SK-N-SH (cell line): ENCODE measurements at regions not wholly inside any gene's neighbourhood (a gene's known extent, or its start where the extent isn't known, plus 50 kb on each side); places are given as distances from the start of the nearest gene placed in this dataset.

Experiments used
- EP300 ChIP-seq, 2 experiments: IDR thresholded peaks; 2 replicates each; pipeline versions ENCODE4 v1.4.0 to v1.6.1; 2012; ENCODE audit warnings: borderline replicate concordance in 1 of 2, low read depth in 1 of 2, low read length in 1 of 2
- EZH2phosphoT487 ChIP-seq: fragments of 200-600 bp; sonication (generic); IDR thresholded peaks from 2 replicates; pipeline ENCODE4 v1.6.1; 2017; ENCODE audit warnings: low read depth, mixed run types, mild to moderate bottlenecking, antibody characterized with exemption, moderate library complexity, borderline replicate concordance
- FOXJ3 ChIP-seq: sonication (generic); formaldehyde crosslinking; IDR thresholded peaks from 2 replicates; pipeline ENCODE4 v1.5.1; 2020; ENCODE audit warnings: mild to moderate bottlenecking, missing genetic modification reagents
- GABPA ChIP-seq: IDR thresholded peaks from 2 replicates; pipeline ENCODE4 v1.4.0; 2012; ENCODE audit warnings: low read depth, mild to moderate bottlenecking
- NFIC ChIP-seq: IDR thresholded peaks from 2 replicates; pipeline ENCODE4 v1.4.0; 2012; ENCODE audit warnings: borderline replicate concordance
- POLR2AphosphoS5 ChIP-seq: IDR thresholded peaks from 2 replicates; pipeline ENCODE4 v1.6.1; 2012; ENCODE audit warnings: low read depth, low read length
- RCOR1 ChIP-seq: fragments of 150-350 bp; IDR thresholded peaks from 2 replicates; pipeline ENCODE4 v1.6.1; 2017; ENCODE audit warnings: antibody characterized with exemption, low read length
- REST ChIP-seq: IDR thresholded peaks from 2 replicates; pipeline ENCODE4 v1.6.1; 2012; ENCODE audit warnings: mild to moderate bottlenecking, low read depth, low read length, moderate library complexity
- TAF1 ChIP-seq: IDR thresholded peaks from 2 replicates; pipeline ENCODE4 v1.6.1; 2012; ENCODE audit warnings: low read depth, mild to moderate bottlenecking, low read length, moderate library complexity, borderline replicate concordance
- TEAD4 ChIP-seq: IDR thresholded peaks from 2 replicates; pipeline ENCODE4 v1.4.0; 2012; ENCODE audit warnings: mild to moderate bottlenecking, borderline replicate concordance; ENCODE audit not compliant: insufficient read depth
- USF1 ChIP-seq: IDR thresholded peaks from 2 replicates; pipeline ENCODE4 v1.4.0; 2012; ENCODE audit warnings: low read depth, borderline replicate concordance
- TF ChIP-seq, protein P1 (sequence below): fragments of 200-600 bp; sonication (generic); IDR thresholded peaks from 2 replicates; pipeline ENCODE4 v1.6.1; 2017; ENCODE audit warnings: antibody characterized with exemption, mild to moderate bottlenecking, moderate library complexity
- TF ChIP-seq, protein P2 (sequence below): IDR thresholded peaks from 2 replicates; pipeline ENCODE4 v1.4.0; 2012; ENCODE audit warnings: low read depth
- TF ChIP-seq, protein P3 (sequence below): fragments of 150-350 bp; IDR thresholded peaks from 2 replicates; pipeline ENCODE4 v1.6.1; 2017; ENCODE audit warnings: antibody characterized with exemption, low read length, low read depth, borderline replicate concordance

GRCh38 chr18:38923540-38923939, 1357.9 kb upstream of the CELF4 start:
- TF ChIP-seq FOXJ3 (no peak), REST (no peak), POLR2AphosphoS5 (no peak), RCOR1 (no peak), TAF1 (no peak), NFIC (no peak), TEAD4 (no peak), USF1 (no peak), GABPA (no peak), EP300 (IDR thresholded peaks at IDR 0.05; ENCODE audit: borderline replicate concordance in 1 of 2, low read depth in 1 of 2, low read length in 1 of 2) (no peak), EZH2phosphoT487 (no peak)
- TF ChIP-seq, protein P1, sequence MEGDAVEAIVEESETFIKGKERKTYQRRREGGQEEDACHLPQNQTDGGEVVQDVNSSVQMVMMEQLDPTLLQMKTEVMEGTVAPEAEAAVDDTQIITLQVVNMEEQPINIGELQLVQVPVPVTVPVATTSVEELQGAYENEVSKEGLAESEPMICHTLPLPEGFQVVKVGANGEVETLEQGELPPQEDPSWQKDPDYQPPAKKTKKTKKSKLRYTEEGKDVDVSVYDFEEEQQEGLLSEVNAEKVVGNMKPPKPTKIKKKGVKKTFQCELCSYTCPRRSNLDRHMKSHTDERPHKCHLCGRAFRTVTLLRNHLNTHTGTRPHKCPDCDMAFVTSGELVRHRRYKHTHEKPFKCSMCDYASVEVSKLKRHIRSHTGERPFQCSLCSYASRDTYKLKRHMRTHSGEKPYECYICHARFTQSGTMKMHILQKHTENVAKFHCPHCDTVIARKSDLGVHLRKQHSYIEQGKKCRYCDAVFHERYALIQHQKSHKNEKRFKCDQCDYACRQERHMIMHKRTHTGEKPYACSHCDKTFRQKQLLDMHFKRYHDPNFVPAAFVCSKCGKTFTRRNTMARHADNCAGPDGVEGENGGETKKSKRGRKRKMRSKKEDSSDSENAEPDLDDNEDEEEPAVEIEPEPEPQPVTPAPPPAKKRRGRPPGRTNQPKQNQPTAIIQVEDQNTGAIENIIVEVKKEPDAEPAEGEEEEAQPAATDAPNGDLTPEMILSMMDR, result no peak
- TF ChIP-seq, protein P2, sequence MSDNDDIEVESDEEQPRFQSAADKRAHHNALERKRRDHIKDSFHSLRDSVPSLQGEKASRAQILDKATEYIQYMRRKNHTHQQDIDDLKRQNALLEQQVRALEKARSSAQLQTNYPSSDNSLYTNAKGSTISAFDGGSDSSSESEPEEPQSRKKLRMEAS, result no peak
- TF ChIP-seq, protein P3, sequence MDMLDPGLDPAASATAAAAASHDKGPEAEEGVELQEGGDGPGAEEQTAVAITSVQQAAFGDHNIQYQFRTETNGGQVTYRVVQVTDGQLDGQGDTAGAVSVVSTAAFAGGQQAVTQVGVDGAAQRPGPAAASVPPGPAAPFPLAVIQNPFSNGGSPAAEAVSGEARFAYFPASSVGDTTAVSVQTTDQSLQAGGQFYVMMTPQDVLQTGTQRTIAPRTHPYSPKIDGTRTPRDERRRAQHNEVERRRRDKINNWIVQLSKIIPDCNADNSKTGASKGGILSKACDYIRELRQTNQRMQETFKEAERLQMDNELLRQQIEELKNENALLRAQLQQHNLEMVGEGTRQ, result no peak
